GM21423 (cell line): ENCODE measurements at regions not wholly inside any gene's neighbourhood (a gene's known extent, or its start where the extent isn't known, plus 50 kb on each side); places are given as distances from the start of the nearest gene placed in this dataset.
"Not testable (repeated sequence)": the region's sequence is repeated elsewhere in the genome, so short reads cannot be mapped to it uniquely, and the experiment has no call there.

ENCODE experiments used
- ATAC-seq: cut with Tn5 transposase; IDR thresholded peaks from one replicate; pipeline ENCODE4 v1.9.1; 2021; ENCODE audit warnings: mild to moderate bottlenecking, moderate library complexity; ENCODE audit not compliant: unreplicated experiment

GRCh38 chr4:28436191-28437080, 1575.8 kb downstream of the STIM2 start:
- ATAC-seq: no peak

GRCh38 chr4:28443371-28443770, 1582.7 kb downstream of the STIM2 start:
- no peak for ATAC-seq

DNA sequence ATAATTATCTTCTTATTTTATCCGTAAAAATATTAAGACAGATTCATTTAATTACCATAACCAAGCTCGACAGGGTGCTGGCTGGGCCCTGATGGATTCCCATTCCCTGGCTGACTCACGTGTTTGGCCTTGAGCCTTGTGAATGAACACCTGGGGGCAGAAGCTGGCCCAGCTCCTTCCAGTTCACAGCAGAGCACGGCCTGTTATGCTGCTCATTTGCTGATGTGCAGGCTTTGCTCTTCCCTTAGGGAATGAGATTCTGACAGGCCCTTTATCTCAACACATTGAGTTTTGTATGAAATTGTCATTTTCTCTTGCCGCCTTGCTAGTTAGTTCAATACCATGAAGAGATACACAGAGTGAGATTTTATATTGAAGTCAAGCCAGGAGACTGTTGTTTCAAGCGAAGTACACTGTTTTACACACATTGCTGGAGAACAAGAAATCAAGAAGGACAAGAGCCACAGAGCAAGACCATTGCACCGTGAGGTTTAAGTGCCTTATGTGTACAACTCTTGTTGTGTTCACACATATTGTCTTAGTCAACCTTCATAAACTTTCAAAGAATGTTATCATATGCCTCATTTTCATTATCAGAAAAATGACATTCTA, 1583.3 kb downstream of the STIM2 start:
- no peak for ATAC-seq

DNA sequence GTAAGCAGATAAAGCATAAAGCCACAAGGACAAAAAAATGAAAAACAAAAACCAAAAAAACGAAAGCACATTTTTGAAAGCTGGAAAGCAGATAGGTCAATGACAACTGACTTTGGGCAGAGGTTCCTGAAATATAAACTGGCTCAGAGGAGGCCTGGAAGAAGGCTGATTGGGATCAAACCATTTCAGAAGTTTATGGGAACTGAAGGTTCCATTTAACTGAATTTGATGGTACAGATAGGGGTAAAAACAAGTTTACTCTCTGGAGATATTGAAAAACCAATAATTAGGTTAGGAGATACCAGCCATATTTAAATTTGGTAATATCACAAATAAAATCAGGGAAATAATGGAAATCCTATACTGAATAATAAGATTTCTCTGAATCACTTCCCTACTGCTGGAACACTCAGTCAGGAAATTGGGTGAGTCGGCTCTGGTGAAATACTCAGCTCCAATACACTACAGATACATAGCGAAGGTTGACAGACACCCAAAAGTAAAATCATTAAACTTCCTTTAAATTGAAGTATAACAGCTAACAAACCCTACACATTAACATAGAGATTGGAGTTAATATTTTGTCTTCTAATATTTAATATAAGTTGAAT, 1584.3 kb downstream of the STIM2 start:
- no peak for ATAC-seq

- no peak for ATAC-seq
Observed at GRCh38 chr4:28449085-28449484, 1588.4 kb downstream of the STIM2 start.

DNA sequence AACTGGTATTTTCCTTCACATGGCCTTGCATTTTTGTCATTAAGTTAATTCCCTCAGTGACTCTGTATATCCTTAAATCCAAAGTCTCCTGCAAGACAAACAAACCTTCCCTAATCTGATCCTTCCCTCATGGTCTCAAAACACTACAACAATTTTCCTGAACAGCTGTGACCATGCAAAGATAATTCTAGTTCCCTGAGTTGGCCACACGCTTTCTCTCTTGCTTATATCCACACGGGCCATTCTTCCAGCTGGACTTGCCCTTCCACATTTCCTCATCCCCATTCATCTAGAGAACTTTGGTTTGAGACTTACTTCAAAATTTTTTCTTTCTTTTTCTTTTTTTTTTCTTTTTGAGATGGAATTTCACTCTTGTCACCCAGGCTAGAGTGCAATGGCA, 1590.7 kb downstream of the STIM2 start:
- no peak for ATAC-seq

- no peak for ATAC-seq
Observed at GRCh38 chr4:28462766-28463700, 1602.4 kb downstream of the STIM2 start.

- no peak for ATAC-seq
Observed at GRCh38 chr4:28464823-28465222, 1604.2 kb downstream of the STIM2 start.

DNA sequence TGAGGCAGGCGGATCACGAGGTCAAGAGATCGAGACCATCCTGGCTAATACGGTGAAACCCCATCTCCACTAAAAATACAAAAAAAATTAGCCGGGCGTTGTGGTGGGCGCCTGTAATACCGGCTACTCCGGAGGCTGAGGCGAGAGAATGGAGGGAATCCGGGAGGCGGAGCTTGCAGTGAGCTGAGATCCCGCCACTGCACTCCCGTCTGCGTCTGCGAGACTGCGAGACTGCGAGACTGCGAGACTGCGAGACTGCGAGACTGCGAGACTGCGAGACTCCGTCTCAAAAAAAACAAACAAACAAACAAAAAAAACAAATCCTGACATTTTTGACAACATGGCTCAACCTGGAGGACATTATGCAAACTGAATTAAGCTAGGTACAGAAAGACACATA, 1606.2 kb downstream of the STIM2 start:
- ATAC-seq: not testable (repeated sequence)

- no peak for ATAC-seq
Observed at GRCh38 chr4:28469387-28469786, 1608.7 kb downstream of the STIM2 start.

GRCh38 chr4:28469886-28470285, 1609.2 kb downstream of the STIM2 start:
- ATAC-seq: no peak

GRCh38 chr4:28475381-28475780, 1614.7 kb downstream of the STIM2 start:
- no peak for ATAC-seq

- ATAC-seq: no peak
Observed at GRCh38 chr4:28479666-28480065, 1619.0 kb downstream of the STIM2 start.

- ATAC-seq: no peak
Observed at GRCh38 chr4:28481565-28481964, 1620.9 kb downstream of the STIM2 start.

GRCh38 chr4:28482580-28483270, 1622.1 kb downstream of the STIM2 start:
- no peak for ATAC-seq

- no peak for ATAC-seq
Observed at GRCh38 chr4:28488021-28488420, 1627.4 kb downstream of the STIM2 start.

DNA sequence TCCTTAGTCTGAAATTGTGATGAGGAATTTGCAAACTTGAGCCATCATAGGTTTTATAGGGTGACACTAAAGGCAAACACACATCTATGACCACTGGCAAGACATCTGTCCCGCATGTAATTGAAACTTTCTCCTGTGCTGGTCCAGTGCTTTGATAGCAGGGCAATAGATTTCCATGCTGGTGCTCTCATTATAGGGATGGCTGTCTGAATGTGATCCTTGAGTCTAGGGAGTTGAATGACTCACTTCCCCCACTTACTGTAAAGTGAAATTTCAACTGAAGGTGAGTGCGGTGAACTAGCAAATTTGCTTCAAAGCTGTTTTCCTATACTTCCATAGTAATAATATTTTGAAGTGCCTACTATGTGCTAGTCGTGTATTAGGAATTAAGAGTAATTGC, 1630.0 kb downstream of the STIM2 start:
- no peak for ATAC-seq

DNA sequence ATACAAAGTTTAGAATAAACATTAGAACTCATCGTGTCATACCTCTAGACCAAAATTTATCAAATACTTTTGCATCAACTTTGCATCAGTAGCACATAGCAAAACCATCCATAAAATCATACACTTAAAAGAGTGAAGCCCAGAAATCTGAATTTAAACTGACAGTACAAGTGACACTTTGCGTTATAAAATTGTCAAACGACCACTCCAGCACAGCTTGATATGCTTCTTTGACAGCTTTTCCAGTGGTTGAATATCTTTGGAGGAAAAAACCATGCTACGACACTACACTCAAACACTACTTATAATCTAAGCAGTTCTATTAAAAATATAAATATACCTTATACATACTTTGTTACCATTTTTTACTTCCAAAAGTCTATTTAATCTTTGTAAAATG, 1644.4 kb downstream of the STIM2 start:
- ATAC-seq: no peak

- ATAC-seq: no peak
Observed at GRCh38 chr4:28508636-28509035, 1648.0 kb downstream of the STIM2 start.

GRCh38 chr4:28514766-28515165, 1654.1 kb downstream of the STIM2 start:
- ATAC-seq: not testable (repeated sequence)
